Activated CD8-positive, alpha-beta memory T cell treated with anti-CD3 and anti-CD28 coated beads for 1 hour (primary cell): ENCODE measurements at regions not wholly inside any gene's neighbourhood (a gene's known extent, or its start where the extent isn't known, plus 50 kb on each side); places are given as distances from the start of the nearest gene placed in this dataset.

ENCODE experiments used
- DNase-seq, 2 donors: peaks; one replicate each; pipeline ENCODE4 v3.0.0-alpha.2; 2020; ENCODE audit warnings: low read depth in 1 of 2; ENCODE audit errors: extremely low read depth in 1 of 2

- DNase-seq, result no peak
These were observed 248.5 kb downstream of the BUB3 start for GRCh38 chr10:123402656-123403055.

- DNase-seq, result no peak
These were observed 250.2 kb downstream of the BUB3 start for GRCh38 chr10:123404357-123404756.

- DNase-seq, result no peak
These were observed 254.5 kb downstream of the BUB3 start for GRCh38 chr10:123408660-123409059.

- DNase-seq, result no peak
These were observed 255.2 kb downstream of the BUB3 start for GRCh38 chr10:123409426-123409825.

- no peak for DNase-seq
These were observed 255.7 kb downstream of the BUB3 start for GRCh38 chr10:123409884-123410283.

GRCh38 chr10:123413353-123413752, 252.8 kb upstream of the GPR26 start:
- no peak for DNase-seq

- DNase-seq, result no peak
These were observed 250.6 kb upstream of the GPR26 start for GRCh38 chr10:123415523-123415922.

GRCh38 chr10:123417414-123417813, 248.7 kb upstream of the GPR26 start:
- DNase-seq, result no peak

GRCh38 chr10:123421461-123421860, 244.7 kb upstream of the GPR26 start:
- no peak for DNase-seq

GRCh38 chr10:123422261-123422660, 243.9 kb upstream of the GPR26 start:
- no peak for DNase-seq

GRCh38 chr10:123424537-123424936, 241.6 kb upstream of the GPR26 start:
- DNase-seq, result no peak

GRCh38 chr10:123425680-123426079, 240.5 kb upstream of the GPR26 start:
- no peak for DNase-seq

GRCh38 chr10:123427165-123427786, 238.9 kb upstream of the GPR26 start:
- no peak for DNase-seq

GRCh38 chr10:123428391-123428790, 237.8 kb upstream of the GPR26 start:
- no peak for DNase-seq

GRCh38 chr10:123429706-123430221, 236.4 kb upstream of the GPR26 start:
- DNase-seq, result no peak

GRCh38 chr10:123433539-123433938, 232.6 kb upstream of the GPR26 start:
- DNase-seq, result no peak

GRCh38 chr10:123434435-123435039, 231.6 kb upstream of the GPR26 start:
- no peak for DNase-seq

GRCh38 chr10:123442901-123443300, 223.3 kb upstream of the GPR26 start:
- no peak for DNase-seq

- no peak for DNase-seq
These were observed 222.2 kb upstream of the GPR26 start for GRCh38 chr10:123443924-123444323.

GRCh38 chr10:123445261-123445775, 220.8 kb upstream of the GPR26 start:
- no peak for DNase-seq

GRCh38 chr10:123446449-123447156, 219.6 kb upstream of the GPR26 start:
- DNase-seq, result no peak
